GM12875 (cell line): ENCODE measurements at regions not wholly inside any gene's neighbourhood (a gene's known extent, or its start where the extent isn't known, plus 50 kb on each side); places are given as distances from the start of the nearest gene placed in this dataset.

Source experiments
- H3K4me3 ChIP-seq: one replicate; pipeline ENCODE4 v1.5.1; 2011; ENCODE audit warnings: low read depth, low read length, control low read depth
- TF ChIP-seq, protein P1 (sequence below): IDR thresholded peaks from 2 replicates; pipeline ENCODE4 v1.5.1; 2011; ENCODE audit warnings: low read depth, mild to moderate bottlenecking, control low read depth, inconsistent platforms, low read length, moderate library complexity, borderline replicate concordance; ENCODE audit not compliant: insufficient read depth

DNA sequence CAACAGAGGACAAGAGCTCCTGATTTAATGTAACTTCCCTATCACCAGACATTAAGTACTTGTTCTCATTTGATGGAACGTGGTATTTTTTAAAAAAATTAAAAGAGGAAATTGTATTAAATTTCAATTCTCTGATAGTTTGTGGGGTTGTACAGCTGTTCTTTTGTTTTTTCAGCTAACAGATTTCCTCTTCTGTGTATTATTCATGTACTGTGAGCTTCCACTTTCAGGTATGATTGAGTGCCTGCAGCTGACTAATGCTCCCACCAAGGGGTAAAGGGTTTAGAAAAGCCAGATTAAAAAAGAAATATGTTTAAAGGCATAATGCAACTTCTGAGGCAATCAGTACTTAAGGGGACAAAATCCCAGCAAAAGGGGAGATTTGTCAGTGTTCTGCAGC, 117.7 kb upstream of the ACTBL2 start:
- TF ChIP-seq, protein P1, sequence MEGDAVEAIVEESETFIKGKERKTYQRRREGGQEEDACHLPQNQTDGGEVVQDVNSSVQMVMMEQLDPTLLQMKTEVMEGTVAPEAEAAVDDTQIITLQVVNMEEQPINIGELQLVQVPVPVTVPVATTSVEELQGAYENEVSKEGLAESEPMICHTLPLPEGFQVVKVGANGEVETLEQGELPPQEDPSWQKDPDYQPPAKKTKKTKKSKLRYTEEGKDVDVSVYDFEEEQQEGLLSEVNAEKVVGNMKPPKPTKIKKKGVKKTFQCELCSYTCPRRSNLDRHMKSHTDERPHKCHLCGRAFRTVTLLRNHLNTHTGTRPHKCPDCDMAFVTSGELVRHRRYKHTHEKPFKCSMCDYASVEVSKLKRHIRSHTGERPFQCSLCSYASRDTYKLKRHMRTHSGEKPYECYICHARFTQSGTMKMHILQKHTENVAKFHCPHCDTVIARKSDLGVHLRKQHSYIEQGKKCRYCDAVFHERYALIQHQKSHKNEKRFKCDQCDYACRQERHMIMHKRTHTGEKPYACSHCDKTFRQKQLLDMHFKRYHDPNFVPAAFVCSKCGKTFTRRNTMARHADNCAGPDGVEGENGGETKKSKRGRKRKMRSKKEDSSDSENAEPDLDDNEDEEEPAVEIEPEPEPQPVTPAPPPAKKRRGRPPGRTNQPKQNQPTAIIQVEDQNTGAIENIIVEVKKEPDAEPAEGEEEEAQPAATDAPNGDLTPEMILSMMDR = no peak
- H3K4me3 ChIP-seq = no peak overlapping the region

DNA sequence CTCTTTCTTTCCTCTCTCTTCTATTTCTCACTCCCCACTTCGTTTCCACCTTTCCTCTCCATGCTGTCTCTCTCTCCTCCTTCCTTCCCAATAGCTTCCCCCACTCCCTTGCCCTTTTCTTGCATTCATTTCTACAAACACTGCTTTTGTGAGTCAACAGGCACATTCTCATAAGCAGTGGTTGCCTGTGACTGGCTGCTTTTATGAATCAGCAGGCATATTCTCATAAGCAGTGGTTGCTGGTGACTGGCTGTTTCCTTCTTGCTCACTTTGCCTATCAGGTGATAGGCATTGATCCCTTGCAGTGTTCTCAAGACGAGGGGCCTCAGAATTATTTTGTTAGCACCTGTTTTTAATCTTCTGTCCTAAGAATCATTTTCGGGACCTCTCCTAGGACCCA, 116.1 kb upstream of the ACTBL2 start:
- H3K4me3 ChIP-seq = no peak overlapping the region
- TF ChIP-seq, protein P1 = no peak

DNA sequence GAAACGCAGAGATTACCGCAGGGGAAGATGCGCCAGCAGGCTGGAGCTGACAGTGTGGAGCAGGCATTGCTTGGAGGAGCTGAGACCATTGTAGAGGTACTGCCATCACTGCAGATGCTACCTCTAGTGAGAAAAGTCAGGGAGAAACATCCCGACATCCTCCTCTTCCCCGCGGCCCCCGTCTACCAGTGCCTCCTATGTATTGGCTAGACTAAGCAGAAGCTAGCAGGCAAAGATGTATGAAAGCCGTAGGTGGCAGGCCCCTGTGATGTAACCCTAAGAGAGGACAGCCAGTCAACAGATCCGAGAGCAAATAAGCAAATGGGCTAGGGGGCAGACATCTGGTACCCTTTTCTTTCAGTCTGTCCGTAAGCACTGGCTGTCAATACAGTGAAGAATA, 115.5 kb upstream of the ACTBL2 start:
- TF ChIP-seq, protein P1 = no peak

DNA sequence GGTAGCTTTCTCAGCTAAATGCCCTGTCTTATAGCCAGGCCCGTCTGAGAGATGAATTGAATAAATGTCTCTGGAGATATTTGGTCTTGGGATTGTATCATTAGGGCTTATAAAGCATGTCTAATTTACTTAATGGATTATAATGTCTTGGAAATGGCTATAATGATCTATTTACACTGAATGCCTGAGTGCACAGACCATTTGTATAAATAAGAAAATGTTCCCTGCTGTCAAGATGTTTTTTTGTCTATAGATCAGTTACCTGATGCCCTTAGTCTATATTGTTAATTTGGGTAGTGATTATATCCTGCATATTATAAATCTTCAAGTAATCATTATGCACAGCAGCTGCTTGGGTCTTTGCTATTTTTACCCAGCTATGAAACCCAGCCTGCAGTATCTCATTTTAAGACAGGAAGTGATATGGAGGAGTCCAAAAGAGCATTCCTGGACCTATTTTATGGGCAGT, 112.9 kb upstream of the ACTBL2 start:
- H3K4me3 ChIP-seq = no peak overlapping the region
- TF ChIP-seq, protein P1 = no peak

More for the DNA sequence above, 115.5 kb upstream of the ACTBL2 start:
- H3K4me3 ChIP-seq = no peak overlapping the region

DNA sequence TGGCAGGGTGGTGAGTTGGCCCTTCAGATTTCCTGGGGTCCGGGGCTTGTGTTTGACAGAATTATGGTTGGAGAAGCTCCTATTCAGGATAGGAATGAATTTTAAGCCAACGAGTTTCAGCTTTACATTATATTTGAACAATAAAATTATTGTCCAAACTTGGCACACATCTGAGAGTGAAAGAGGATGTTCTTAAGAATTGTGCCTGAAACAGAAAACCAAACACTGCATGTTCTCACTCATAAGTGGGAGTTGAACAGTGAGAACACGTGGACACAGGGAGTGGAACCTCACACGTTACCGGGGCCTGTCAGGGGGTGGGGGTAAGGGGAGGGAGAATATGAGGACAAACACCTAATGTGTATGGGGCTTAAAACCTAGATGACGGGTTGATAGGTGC, 111.8 kb upstream of the ACTBL2 start:
- TF ChIP-seq, protein P1 = no peak
- H3K4me3 ChIP-seq = no peak overlapping the region

DNA sequence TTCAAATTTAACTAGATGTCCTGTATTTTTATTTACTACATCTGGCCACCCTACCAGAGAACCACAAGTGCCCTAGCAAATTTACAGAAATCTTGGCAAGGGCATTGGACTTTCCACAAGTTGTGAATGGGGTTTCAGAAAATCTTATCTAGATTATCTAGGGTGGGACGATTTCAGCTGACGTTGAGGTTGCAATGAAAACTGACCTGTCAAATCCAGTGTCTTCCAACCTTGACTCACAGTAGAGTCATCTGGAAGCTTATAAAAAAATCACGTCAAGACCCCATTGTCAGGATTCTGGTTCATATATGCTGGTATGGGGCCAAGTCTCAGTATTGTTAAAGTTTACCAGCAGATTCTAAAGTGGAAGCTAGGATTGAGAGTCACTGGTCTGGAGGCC, 109.6 kb upstream of the ACTBL2 start:
- TF ChIP-seq, protein P1 = no peak
- no peak overlapping the region for H3K4me3 ChIP-seq

DNA sequence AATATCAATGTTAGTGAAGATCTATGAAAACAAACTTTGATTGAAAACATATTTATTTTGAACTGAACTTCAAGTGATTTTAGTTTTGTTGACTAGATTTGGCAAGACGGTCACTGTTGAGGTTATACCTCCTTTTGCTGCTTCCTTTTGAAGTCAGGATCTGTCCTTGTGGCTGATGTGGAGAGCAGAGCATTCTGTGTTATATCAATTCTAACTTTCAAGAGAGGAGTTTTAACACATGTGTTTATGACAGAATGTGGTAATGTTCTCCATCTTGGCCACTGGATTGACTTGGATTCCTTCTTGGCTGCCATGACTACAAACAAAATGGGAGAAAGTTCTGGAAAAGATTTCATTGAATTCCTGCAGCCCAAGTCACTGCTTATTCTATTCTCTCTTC, 104.0 kb upstream of the ACTBL2 start:
- TF ChIP-seq, protein P1 = no peak
- no peak overlapping the region for H3K4me3 ChIP-seq
